Natural killer cell (primary cell): ENCODE measurements at regions not wholly inside any gene's neighbourhood (a gene's known extent, or its start where the extent isn't known, plus 50 kb on each side); places are given as distances from the start of the nearest gene placed in this dataset.

ENCODE experiments used
- ATAC-seq, 3 donors: fragments of 150-1000 bp in 2 of 3; fragments of 200-7000 bp in 1 of 3; cut with Tn5 transposase; 1 replicate in 1 of 3; 2 replicates in 2 of 3; pipeline ENCODE4 v1.10.0; 2021; ENCODE audit warnings: mild to moderate bottlenecking in 2 of 3, moderate library complexity in 2 of 3
- DNase-seq, 2 donors: peaks; one replicate each; pipeline versions ENCODE4 v3.0.0 to v3.0.0-alpha.2; 2013 to 2021; ENCODE audit warnings: mixed read lengths in 1 of 2
- H3K27ac ChIP-seq: one replicate; pipeline ENCODE4 v1.5.1; 2013; ENCODE audit warnings: mild to moderate bottlenecking, low read length
- H3K27me3 ChIP-seq: one replicate; pipeline ENCODE4 v1.6.1; 2013; ENCODE audit warnings: low read length; ENCODE audit not compliant: control insufficient read depth, insufficient read depth
- H3K36me3 ChIP-seq: one replicate; pipeline ENCODE4 v1.6.1; 2013; ENCODE audit warnings: low read length; ENCODE audit not compliant: control insufficient read depth, insufficient read depth
- H3K4me1 ChIP-seq: one replicate; pipeline ENCODE4 v1.6.1; 2013; ENCODE audit warnings: low read length; ENCODE audit not compliant: control insufficient read depth, insufficient read depth
- H3K4me3 ChIP-seq: one replicate; pipeline ENCODE4 v1.5.1; 2013; ENCODE audit warnings: low read length
- H3K9me3 ChIP-seq: one replicate; pipeline ENCODE4 v1.6.1; 2013; ENCODE audit warnings: low read length; ENCODE audit not compliant: control insufficient read depth, insufficient read depth
- H3K27ac Mint-ChIP-seq, 2 donors: one replicate each; pipeline ENCODE4 v1.8.0; 2022; ENCODE audit warnings: mild to moderate bottlenecking in 2 of 2, mixed read lengths in 2 of 2, moderate library complexity in 1 of 2
- H3K27me3 Mint-ChIP-seq, 2 donors: one replicate each; pipeline ENCODE4 v1.8.0; 2022; ENCODE audit warnings: low read depth in 2 of 2, mixed read lengths in 2 of 2
- H3K36me3 Mint-ChIP-seq: one replicate; pipeline ENCODE4 v1.8.0; 2022; ENCODE audit warnings: mixed read lengths
- H3K4me1 Mint-ChIP-seq, 2 donors: one replicate each; pipeline ENCODE4 v1.8.0; 2022; ENCODE audit warnings: mixed read lengths in 2 of 2
- H3K4me3 Mint-ChIP-seq: one replicate; pipeline ENCODE4 v1.8.0; 2022; ENCODE audit warnings: mild to moderate bottlenecking, moderate library complexity, mixed read lengths
- H3K9me3 Mint-ChIP-seq, 2 donors: one replicate each; pipeline ENCODE4 v1.8.0; 2022; ENCODE audit warnings: mixed read lengths in 2 of 2
- CTCF ChIP-seq: fragments of 200-600 bp; IDR thresholded peaks from one replicate; pipeline ENCODE4 v1.8.0; 2022; ENCODE audit warnings: antibody characterized with exemption
- WGBS: methylation state at CpG from one replicate; pipeline ENCODE4 v1.1.7; 2013; ENCODE audit warnings: missing lambda C conversion rate; ENCODE audit not compliant: insufficient coverage; 5-methylcytosine and 5-hydroxymethylcytosine counted together
- intact Hi-C: fragments of 100-400 bp; cut with micrococcal nuclease; formaldehyde crosslinking; loops from one replicate; pipeline ENCODE4 v1.14.2; 2022

- no peaks in the 10 kb centered on the region for H3K36me3 ChIP-seq
- no peak overlapping the region for H3K27ac ChIP-seq
- no peak overlapping the region for H3K4me3 ChIP-seq
- Mint-ChIP-seq H3K4me1 (no peaks in the 10 kb centered on the region), H3K36me3 (no peaks in the 10 kb centered on the region), H3K27me3 (peaks cover 11 to 20% of the 10 kb centered on the region in 2 donors), H3K27ac (no peak overlapping the region), H3K4me3 (no peak overlapping the region), H3K9me3 (no peaks in the 10 kb centered on the region)
- intact Hi-C loops = no loop called here
- no peaks in the 10 kb centered on the region for H3K4me1 ChIP-seq
- no peak for ATAC-seq
- TF ChIP-seq CTCF = no peak
- no peaks in the 10 kb centered on the region for H3K27me3 ChIP-seq
- 80% methylated on average over 5 of the region's 6 CpGs for WGBS
- H3K9me3 ChIP-seq = no peaks in the 10 kb centered on the region
- DNase-seq = no peak
These were observed 220.1 kb upstream of the E2F8 start for GRCh38 chr11:19460718-19461405.

GRCh38 chr11:19459240-19459639 is 218.5 kb upstream of the E2F8 start:
- no peak for DNase-seq
- intact Hi-C loops = no loop called here
- H3K27ac ChIP-seq = no peak overlapping the region
- no peak overlapping the region for H3K4me3 ChIP-seq
- no peak overlapping the region for H3K27ac Mint-ChIP-seq
- no peak for ATAC-seq
- H3K9me3 ChIP-seq = no peaks in the 10 kb centered on the region
- H3K36me3 Mint-ChIP-seq = no peaks in the 10 kb centered on the region
- H3K9me3 Mint-ChIP-seq = no peaks in the 10 kb centered on the region
- H3K27me3 ChIP-seq = no peaks in the 10 kb centered on the region
- no peak for TF ChIP-seq CTCF
- H3K4me3 Mint-ChIP-seq = no peak overlapping the region
- H3K4me1 Mint-ChIP-seq = no peaks in the 10 kb centered on the region
- peaks cover 11 to 20% of the 10 kb centered on the region in 2 donors for H3K27me3 Mint-ChIP-seq
- no peaks in the 10 kb centered on the region for H3K36me3 ChIP-seq
- no peaks in the 10 kb centered on the region for H3K4me1 ChIP-seq

GRCh38 chr11:19458721-19459120 is 218.0 kb upstream of the E2F8 start:
- Histone ChIP-seq H3K36me3 (no peaks in the 10 kb centered on the region), H3K9me3 (no peaks in the 10 kb centered on the region), H3K4me1 (no peaks in the 10 kb centered on the region), H3K4me3 (no peak overlapping the region), H3K27me3 (no peaks in the 10 kb centered on the region), H3K27ac (no peak overlapping the region)
- DNase-seq = no peak
- Mint-ChIP-seq H3K4me3 (no peak overlapping the region), H3K27me3 (peaks cover 11 to 20% of the 10 kb centered on the region in 2 donors), H3K9me3 (no peaks in the 10 kb centered on the region), H3K27ac (no peak overlapping the region), H3K36me3 (no peaks in the 10 kb centered on the region), H3K4me1 (no peaks in the 10 kb centered on the region)
- no peak for TF ChIP-seq CTCF
- ATAC-seq = no peak
- 92% methylated on average over 3 of the region's 3 CpGs for WGBS
- intact Hi-C loops = no loop called here

GRCh38 chr11:19458231-19458630 is 217.5 kb upstream of the E2F8 start:
- DNase-seq (no peak), ATAC-seq (no peak)
- Mint-ChIP-seq H3K9me3 (no peaks in the 10 kb centered on the region), H3K4me1 (no peaks in the 10 kb centered on the region), H3K27me3 (peaks cover 11 to 16% of the 10 kb centered on the region in 2 donors), H3K4me3 (no peak overlapping the region), H3K36me3 (no peaks in the 10 kb centered on the region), H3K27ac (no peak overlapping the region)
- 88% methylated on average over 1 of the region's 2 CpGs for WGBS
- Histone ChIP-seq H3K4me3 (no peak overlapping the region), H3K27ac (no peak overlapping the region), H3K27me3 (no peaks in the 10 kb centered on the region), H3K9me3 (no peaks in the 10 kb centered on the region), H3K36me3 (no peaks in the 10 kb centered on the region), H3K4me1 (no peaks in the 10 kb centered on the region)
- TF ChIP-seq CTCF = no peak
- intact Hi-C loops = no loop called here
